Esophagus squamous epithelium (tissue), 5 donors: ENCODE measurements at regions not wholly inside any gene's neighbourhood (a gene's known extent, or its start where the extent isn't known, plus 50 kb on each side); places are given as distances from the start of the nearest gene placed in this dataset.

Experiments used
- DNase-seq: peaks from one replicate; lab custom pipeline; 2025; lab: John Stamatoyannopoulos, UW
- H3K27ac ChIP-seq, 4 donors: fragments of 200-600 bp; sonication (generic); one replicate each; pipeline ENCODE4 v1.5.1; 2016 to 2019; ENCODE audit warnings: mild to moderate bottlenecking in 1 of 4
- H3K27me3 ChIP-seq, 4 donors: fragments of 200-600 bp; sonication (generic); 1 replicate in 3 of 4; 2 replicates in 1 of 4; pipeline versions ENCODE4 v1.5.1 to v1.6.0; 2017 to 2021; ENCODE audit warnings: antibody characterized with exemption in 1 of 4
- H3K36me3 ChIP-seq, 3 donors: fragments of 200-600 bp; sonication (generic); one replicate each; pipeline ENCODE4 v1.5.1; 2016 to 2019
- H3K4me1 ChIP-seq, 3 donors: fragments of 200-600 bp; sonication (generic); one replicate each; pipeline ENCODE4 v1.5.1; 2017 to 2019
- H3K4me3 ChIP-seq, 4 donors: fragments of 200-600 bp; sonication (generic); 1 replicate in 3 of 4; 2 replicates in 1 of 4; pipeline ENCODE4 v1.5.1; 2016 to 2019; ENCODE audit warnings: mild to moderate bottlenecking in 2 of 4, moderate library complexity in 1 of 4
- H3K9me3 ChIP-seq, 3 donors: fragments of 200-600 bp; sonication (generic); one replicate each; pipeline ENCODE4 v1.5.1; 2016 to 2019
- POLR2A ChIP-seq, 4 donors: fragments of 450-650 bp; IDR thresholded peaks; one replicate each; pipeline ENCODE4 v1.6.1; 2017; ENCODE audit warnings: antibody characterized with exemption in 4 of 4, mild to moderate bottlenecking in 4 of 4, moderate library complexity in 3 of 4
- WGBS, 2 donors: methylation state at CpG; one replicate each; pipeline ENCODE4 v1.1.5; 2018; 5-methylcytosine and 5-hydroxymethylcytosine counted together
- intact Hi-C: fragments of 100-400 bp; cut with DNase I; formaldehyde crosslinking; loops from one replicate; pipeline ENCODE4 v1.15.0; 2022
- TF ChIP-seq, protein P1 (sequence below), 6 experiments: fragments of 450-650 bp in 4 of 6; fragments of 200-600 bp in 2 of 6; sonication (generic) in 2 of 6; IDR thresholded peaks; one replicate each; pipeline ENCODE4 v1.5.1; 2016 to 2019; ENCODE audit warnings: antibody characterized with exemption in 6 of 6, mild to moderate bottlenecking in 4 of 6, moderate library complexity in 4 of 6
- donor health status: DM: yes; HTN: yes; CAD: no.

DNA sequence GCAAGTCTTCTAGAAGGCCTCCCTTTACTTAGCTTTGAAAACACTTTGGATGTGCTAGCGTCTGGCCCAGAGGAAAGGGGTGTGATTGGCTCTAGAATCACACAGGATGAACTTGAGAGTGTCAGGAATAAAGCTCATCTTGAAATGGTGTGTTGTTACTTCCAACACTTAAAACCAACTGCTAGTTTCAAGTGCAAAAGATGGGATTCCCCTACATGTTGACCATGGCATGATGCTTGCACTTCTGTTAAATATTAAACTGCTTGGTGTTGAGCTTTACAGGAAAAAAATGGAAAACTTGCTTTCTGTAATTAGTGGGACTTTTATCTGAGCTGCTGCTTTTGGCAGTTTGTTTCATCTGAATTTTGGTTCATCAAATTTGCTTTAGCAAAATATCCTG lies 261.1 kb downstream of the MED10 start:
- WGBS, 2 donors: 90 to 100% methylated on average over 1 of the region's 1 CpG

DNA sequence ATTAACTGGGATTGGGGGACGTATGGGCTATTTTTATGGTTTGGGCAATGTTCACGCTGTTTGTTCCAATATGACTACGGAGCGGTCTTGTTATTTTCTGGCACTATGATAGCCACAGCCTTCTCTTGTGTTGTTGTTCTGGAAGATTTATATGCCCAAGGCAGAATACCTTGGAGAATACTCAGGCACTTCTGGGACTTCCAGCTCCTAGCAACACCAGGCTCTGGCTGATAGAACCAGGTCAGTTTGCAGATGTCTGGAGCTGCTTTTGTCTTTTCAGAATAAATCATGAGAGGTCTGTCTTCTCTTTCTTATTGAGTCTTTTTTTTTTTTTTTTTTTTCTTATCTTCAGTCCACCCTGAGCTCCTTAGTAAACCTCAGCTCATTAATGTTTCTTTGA lies 262.5 kb downstream of the MED10 start:
- H3K27ac ChIP-seq: no peak overlapping the region
- intact Hi-C loops: no loop called here
- WGBS, 2 donors: 55 to 84% methylated on average over 4 of the region's 4 CpGs
- DNase-seq: no peak
- no peaks in the 10 kb centered on the region for H3K9me3 ChIP-seq
- H3K36me3 ChIP-seq: no peaks in the 10 kb centered on the region
- TF ChIP-seq, protein P1, sequence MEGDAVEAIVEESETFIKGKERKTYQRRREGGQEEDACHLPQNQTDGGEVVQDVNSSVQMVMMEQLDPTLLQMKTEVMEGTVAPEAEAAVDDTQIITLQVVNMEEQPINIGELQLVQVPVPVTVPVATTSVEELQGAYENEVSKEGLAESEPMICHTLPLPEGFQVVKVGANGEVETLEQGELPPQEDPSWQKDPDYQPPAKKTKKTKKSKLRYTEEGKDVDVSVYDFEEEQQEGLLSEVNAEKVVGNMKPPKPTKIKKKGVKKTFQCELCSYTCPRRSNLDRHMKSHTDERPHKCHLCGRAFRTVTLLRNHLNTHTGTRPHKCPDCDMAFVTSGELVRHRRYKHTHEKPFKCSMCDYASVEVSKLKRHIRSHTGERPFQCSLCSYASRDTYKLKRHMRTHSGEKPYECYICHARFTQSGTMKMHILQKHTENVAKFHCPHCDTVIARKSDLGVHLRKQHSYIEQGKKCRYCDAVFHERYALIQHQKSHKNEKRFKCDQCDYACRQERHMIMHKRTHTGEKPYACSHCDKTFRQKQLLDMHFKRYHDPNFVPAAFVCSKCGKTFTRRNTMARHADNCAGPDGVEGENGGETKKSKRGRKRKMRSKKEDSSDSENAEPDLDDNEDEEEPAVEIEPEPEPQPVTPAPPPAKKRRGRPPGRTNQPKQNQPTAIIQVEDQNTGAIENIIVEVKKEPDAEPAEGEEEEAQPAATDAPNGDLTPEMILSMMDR (IDR thresholded peaks at IDR 0.05): no peak
- peaks cover 0 to 5% (median 0%) of the 10 kb centered on the region in 4 donors for H3K27me3 ChIP-seq
- no peak overlapping the region for H3K4me3 ChIP-seq
- no peaks in the 10 kb centered on the region for H3K4me1 ChIP-seq

More for the DNA sequence above, 261.1 kb downstream of the MED10 start:
- no peak for DNase-seq
- no peaks in the 10 kb centered on the region for H3K4me1 ChIP-seq
- no peak overlapping the region for H3K27ac ChIP-seq
- TF ChIP-seq, protein P1 (IDR thresholded peaks at IDR 0.05): no peak
- no peak for TF ChIP-seq POLR2A (IDR thresholded peaks at IDR 0.05)
- intact Hi-C loops: no loop called here
- no peaks in the 10 kb centered on the region for H3K36me3 ChIP-seq
- no peaks in the 10 kb centered on the region for H3K9me3 ChIP-seq
- H3K4me3 ChIP-seq: no peak overlapping the region
- peaks cover 0 to 7% (median 0%) of the 10 kb centered on the region in 4 donors for H3K27me3 ChIP-seq

DNA sequence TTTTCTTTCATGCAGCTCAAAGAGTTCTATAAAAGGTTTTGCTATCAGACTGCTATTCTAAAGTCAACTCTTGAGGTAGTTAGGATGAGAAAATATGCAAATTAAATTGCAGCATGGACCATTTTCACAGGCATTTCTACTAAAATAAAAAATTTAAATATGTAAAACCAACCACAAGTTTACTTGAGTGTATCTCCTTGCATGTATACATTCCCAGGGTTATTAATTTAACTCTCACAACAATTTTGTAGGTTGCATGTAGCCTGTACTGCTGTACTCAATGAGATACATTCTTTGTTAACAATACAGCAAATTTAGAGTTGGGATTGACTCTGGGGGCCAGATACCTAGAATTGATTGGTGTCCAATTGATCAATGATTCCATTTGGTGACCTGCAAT lies 265.8 kb downstream of the MED10 start:
- Histone ChIP-seq H3K4me1 (no peaks in the 10 kb centered on the region), H3K4me3 (no peak overlapping the region), H3K27me3 (no peaks in the 10 kb centered on the region), H3K9me3 (no peaks in the 10 kb centered on the region), H3K36me3 (no peaks in the 10 kb centered on the region), H3K27ac (no peak overlapping the region)
- intact Hi-C loops: no loop called here
- no peak for DNase-seq
- TF ChIP-seq, protein P1 (IDR thresholded peaks at IDR 0.05): no peak
- TF ChIP-seq POLR2A (IDR thresholded peaks at IDR 0.05): no peak

DNA sequence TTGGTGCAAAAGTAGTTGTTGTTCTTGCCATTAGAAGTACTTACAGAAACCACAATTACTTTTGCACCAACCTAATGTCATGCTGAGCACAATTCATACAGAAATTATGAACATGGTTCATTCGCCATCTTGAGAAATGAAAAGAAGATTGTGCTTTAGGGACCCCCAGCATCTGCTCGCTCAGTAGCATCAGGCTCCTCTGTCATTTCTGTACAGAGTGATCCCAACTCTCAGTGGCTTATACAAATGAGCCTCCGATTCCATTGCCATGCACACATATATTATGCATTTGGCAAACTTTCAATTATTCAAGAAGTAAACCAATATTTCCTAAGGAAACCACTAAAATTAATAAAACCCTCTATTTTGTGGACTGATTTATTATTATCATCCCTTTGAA lies 266.2 kb downstream of the MED10 start:
- no peak for DNase-seq
- Histone ChIP-seq H3K9me3 (no peaks in the 10 kb centered on the region), H3K36me3 (no peaks in the 10 kb centered on the region), H3K27me3 (no peaks in the 10 kb centered on the region), H3K4me1 (no peaks in the 10 kb centered on the region), H3K4me3 (no peak overlapping the region), H3K27ac (no peak overlapping the region)
- WGBS, 2 donors: 85 to 87% methylated on average over 3 of the region's 3 CpGs
- TF ChIP-seq, protein P1 (IDR thresholded peaks at IDR 0.05): no peak
- no peak for TF ChIP-seq POLR2A (IDR thresholded peaks at IDR 0.05)
- intact Hi-C loops: no loop called here

DNA sequence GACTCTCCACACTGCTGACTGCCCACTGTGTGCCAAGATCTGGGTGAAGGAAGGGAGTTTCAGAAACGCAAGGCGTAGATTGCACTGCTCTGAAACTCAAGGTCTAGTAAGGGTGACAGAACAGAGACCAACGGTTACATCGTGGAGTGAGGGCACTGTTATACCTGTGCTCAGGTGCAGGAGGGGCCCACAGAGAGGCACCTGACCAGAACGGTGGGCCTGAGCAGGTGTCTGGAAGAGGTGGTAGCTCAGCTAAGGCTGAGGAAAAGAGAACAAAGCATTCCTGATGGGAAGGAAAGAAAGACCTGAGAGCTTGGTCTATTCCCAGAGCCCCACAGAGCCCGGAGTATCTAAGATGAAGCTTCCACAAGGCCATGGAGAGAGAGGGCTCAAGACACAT lies 267.2 kb downstream of the MED10 start:
- Histone ChIP-seq H3K4me1 (no peaks in the 10 kb centered on the region), H3K4me3 (no peak overlapping the region), H3K36me3 (no peaks in the 10 kb centered on the region), H3K9me3 (no peaks in the 10 kb centered on the region), H3K27ac (no peak overlapping the region), H3K27me3 (no peaks in the 10 kb centered on the region)
- TF ChIP-seq POLR2A (IDR thresholded peaks at IDR 0.05): no peak
- TF ChIP-seq, protein P1 (IDR thresholded peaks at IDR 0.05): no peak
- intact Hi-C loops: no loop called here
- 70 to 85% methylated on average over 3 to 6 of the region's 6 CpGs for WGBS, 2 donors
- DNase-seq: no peak
